HFF-Myc (cell line): ENCODE measurements at regions not wholly inside any gene's neighbourhood (a gene's known extent, or its start where the extent isn't known, plus 50 kb on each side); places are given as distances from the start of the nearest gene placed in this dataset.

Source experiments
- DNase-seq: peaks from one replicate; pipeline ENCODE4 v3.0.0-alpha.2; 2011; ENCODE audit warnings: low read depth; ENCODE audit errors: extremely low read depth
- H3K4me3 ChIP-seq: replicated peaks from 2 replicates; pipeline ENCODE4 v1.5.1; 2011; ENCODE audit warnings: low read depth, mild to moderate bottlenecking, control low read depth, low read length
- TF ChIP-seq, protein P1 (sequence below): IDR thresholded peaks from 2 replicates; pipeline ENCODE4 v1.5.1; 2012; ENCODE audit warnings: mild to moderate bottlenecking, low read depth, low read length, control low read depth; ENCODE audit errors: missing control alignments

DNA sequence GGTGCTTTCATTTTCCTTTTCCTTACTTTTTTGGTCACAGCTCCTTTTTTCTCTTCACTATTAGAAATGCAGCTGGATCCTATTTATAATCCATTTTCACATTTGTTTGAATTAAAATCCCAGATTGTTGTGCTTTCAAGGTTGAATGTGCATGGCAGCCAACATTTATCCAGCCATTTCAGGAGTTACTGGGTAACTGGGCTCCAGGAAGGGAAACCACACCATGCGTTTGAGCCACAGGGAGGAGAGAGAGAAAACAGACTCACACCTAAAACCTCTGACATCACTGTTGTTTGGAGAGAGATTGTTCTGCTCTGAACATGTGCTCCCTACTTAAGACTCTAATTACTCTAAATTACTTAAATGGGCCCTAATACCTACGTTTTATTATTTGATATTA lies 173.4 kb downstream of the BMP2 start:
- H3K4me3 ChIP-seq = no peak overlapping the region
- TF ChIP-seq, protein P1, sequence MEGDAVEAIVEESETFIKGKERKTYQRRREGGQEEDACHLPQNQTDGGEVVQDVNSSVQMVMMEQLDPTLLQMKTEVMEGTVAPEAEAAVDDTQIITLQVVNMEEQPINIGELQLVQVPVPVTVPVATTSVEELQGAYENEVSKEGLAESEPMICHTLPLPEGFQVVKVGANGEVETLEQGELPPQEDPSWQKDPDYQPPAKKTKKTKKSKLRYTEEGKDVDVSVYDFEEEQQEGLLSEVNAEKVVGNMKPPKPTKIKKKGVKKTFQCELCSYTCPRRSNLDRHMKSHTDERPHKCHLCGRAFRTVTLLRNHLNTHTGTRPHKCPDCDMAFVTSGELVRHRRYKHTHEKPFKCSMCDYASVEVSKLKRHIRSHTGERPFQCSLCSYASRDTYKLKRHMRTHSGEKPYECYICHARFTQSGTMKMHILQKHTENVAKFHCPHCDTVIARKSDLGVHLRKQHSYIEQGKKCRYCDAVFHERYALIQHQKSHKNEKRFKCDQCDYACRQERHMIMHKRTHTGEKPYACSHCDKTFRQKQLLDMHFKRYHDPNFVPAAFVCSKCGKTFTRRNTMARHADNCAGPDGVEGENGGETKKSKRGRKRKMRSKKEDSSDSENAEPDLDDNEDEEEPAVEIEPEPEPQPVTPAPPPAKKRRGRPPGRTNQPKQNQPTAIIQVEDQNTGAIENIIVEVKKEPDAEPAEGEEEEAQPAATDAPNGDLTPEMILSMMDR = no peak
- DNase-seq = no peak

- TF ChIP-seq, protein P1 = no peak
- no peak overlapping the region for H3K4me3 ChIP-seq
- no peak for DNase-seq
These were observed 174.1 kb downstream of the BMP2 start for GRCh38 chr20:6941571-6941970.

DNA sequence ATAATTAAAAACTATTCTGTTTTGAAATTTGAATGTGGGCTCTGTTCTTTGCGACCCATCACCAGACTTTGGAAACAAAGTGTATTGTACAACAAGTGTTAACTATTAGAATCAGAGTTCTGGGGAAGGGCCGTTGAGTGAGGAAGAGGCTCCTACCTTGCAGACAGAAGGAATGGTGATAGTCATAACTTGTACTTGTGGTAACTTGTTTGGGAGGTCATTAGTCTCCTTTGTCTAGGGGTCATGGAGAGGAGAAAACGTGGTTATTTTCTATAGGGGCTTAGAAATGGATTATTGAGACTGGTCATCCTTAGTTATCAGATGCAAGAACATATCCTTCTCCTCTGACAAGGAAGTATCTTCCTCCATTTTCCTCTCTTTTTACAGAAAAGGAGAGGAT lies 174.8 kb downstream of the BMP2 start:
- TF ChIP-seq, protein P1 = no peak
- H3K4me3 ChIP-seq = no peak overlapping the region

DNA sequence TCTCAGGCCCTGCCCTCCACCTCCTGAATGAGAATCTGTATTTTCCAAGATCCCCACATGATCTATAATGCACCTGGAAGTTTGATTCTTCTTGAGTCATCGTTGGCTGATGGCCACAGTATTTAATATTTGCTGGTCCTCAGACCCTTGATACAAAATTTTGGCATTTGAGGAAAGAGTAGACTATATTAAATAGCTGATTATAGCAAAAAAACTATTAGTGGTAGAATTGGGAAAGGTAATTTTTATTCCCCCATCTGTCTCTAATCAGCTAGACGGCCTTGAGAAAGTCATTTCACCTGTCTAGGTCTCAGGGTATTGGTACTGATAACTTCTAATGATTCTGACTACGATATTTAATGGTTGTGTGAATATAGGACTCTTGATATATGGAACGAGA lies 176.8 kb downstream of the BMP2 start:
- TF ChIP-seq, protein P1 = no peak
- no peak for DNase-seq
- H3K4me3 ChIP-seq = no peak overlapping the region

More for the DNA sequence above, 174.8 kb downstream of the BMP2 start:
- no peak for DNase-seq

DNA sequence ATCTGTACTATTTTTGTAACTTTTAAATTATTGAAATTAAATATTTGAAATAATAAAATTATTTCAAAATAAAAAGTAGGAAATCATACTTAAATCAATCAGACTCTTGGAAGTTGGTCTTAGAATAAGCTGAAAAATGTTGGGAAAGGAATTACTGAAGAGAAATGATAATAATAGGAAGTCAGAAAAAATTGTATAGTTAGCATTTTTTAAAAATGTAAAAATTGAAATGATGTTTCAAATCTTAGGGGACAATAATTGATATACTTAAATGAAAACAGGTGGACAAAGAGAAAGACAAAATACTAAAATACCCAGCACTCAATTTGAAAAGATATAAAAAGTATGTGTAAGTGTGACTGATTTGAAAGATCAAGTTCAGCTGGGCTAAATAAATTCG lies 186.1 kb downstream of the BMP2 start:
- TF ChIP-seq, protein P1 = no peak
- H3K4me3 ChIP-seq = no peak overlapping the region
- DNase-seq = no peak

DNA sequence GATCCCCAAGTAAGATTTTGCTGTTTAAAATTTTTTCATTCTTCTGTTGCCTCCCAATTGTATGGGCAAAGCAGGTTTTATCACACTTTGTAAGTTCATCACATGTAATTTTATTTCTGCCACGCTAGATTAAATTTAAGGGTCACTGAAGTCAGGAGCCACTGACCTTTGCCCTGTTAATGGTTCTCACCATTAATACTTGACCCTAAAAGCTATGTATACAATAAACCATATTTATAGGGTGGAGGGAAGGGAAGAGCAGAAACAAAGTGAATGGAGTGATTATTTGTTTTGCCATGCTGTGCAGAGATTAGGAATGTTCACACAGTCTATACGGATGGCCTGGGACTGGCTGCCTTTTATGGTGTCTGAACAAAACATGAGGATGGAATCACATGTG lies 186.7 kb downstream of the BMP2 start:
- DNase-seq = no peak
- H3K4me3 ChIP-seq = no peak overlapping the region
- TF ChIP-seq, protein P1 = no peak

- DNase-seq = no peak
- TF ChIP-seq, protein P1 = no peak
These were observed 188.6 kb downstream of the BMP2 start for GRCh38 chr20:6956056-6956455.

More at GRCh38 chr20:6956056-6956455, 188.6 kb downstream of the BMP2 start:
- no peak overlapping the region for H3K4me3 ChIP-seq
